ENCODE measurements at regions not wholly inside any gene's neighbourhood (a gene's known extent, or its start where the extent isn't known, plus 50 kb on each side); places are given as distances from the start of the nearest gene placed in this dataset.
"Not testable (repeated sequence)": the region's sequence is repeated elsewhere in the genome, so short reads cannot be mapped to it uniquely, and the experiment has no call there.

DNA sequence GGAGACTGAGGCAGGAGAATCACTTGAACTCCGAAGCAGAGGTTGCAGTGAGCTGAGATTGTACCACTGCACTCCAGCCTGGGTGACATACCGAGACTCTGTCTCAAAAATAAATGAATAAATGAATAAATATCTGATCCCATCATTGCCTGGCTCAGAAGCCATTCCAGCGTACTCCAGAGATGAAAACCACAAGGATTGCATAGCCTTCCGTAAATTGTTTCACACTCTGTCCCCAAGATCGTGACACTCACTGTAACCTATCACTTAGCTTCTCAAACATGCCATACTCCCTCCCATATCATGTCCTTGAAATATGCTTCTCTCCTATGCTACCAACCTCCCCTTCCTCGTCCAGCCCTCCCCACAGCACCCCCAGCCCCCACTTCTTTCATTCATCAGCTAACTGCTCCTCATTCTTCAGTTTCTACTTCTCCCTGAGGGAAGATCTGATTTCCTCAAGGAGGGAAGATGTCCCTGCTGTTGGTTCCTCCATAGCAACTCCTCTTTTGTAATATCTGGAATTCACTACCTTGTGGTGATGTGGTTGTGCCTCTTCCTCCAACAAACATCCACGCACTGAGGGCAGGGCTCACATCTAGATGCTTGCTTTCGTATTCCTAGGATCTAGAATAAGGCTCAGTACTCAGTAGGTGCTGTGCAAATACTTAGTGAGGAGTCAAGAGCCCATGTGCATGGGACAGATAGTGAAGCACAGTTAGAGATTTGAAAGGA is 744.9 kb upstream of the TPTE start:
- H3K27ac ChIP-seq (ENCODE audit: low read depth, low read length, poor library complexity, severe bottlenecking); POLR2A ChIA-PET; H4K20me1 ChIP-seq (ENCODE audit: insufficient read depth, low read length); BruUV-seq (replicated peaks); CTCF ChIA-PET (ENCODE audit: unreplicated experiment); H3K79me2 ChIP-seq (ENCODE audit: insufficient read depth, low read depth, low read length); H3K36me3 ChIP-seq (ENCODE audit: insufficient read depth, low read length); H2AFZ ChIP-seq (ENCODE audit: low read length); H3K4me1 ChIP-seq (ENCODE audit: insufficient read depth, low read length, poor library complexity, severe bottlenecking); intact Hi-C loops (cut with micrococcal nuclease; ENCODE audit: unreplicated experiment); H3K4me2 ChIP-seq (ENCODE audit: low read length); H3K4me3 ChIP-seq (ENCODE audit: low read depth, low read length, poor library complexity, severe bottlenecking); DNase-seq (ENCODE audit: low spot score); H3K9me2 ChIP-seq (ENCODE audit: insufficient read depth, low read length): not testable (repeated sequence)
- H3K9me3 ChIP-seq (ENCODE audit: low read length), result peaks cover 34% of the 10 kb centered on the region

DNA sequence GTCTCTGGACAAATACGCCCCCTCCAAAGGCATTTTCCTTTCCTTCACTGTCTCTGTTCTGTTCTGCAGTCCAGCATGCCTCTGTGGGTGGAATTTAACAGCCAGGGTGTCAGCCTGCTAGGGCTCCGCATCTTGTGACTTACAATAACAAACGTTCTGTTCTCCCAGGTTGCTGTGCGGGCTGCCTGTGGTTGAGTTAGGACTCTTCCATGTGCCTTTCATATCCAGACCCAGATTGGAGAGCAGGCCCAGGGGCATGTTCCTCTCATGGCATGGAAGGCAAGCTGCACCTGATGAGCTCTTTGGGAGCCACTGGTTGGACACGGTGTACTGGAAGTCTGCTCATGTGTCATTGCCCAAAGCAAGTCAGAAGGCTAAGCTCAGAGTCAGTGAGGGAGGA is 742.8 kb upstream of the TPTE start:
- H3K9me2 ChIP-seq (ENCODE audit: insufficient read depth, low read length); BruUV-seq (replicated peaks); H3K4me3 ChIP-seq (ENCODE audit: low read depth, low read length, poor library complexity, severe bottlenecking); H4K20me1 ChIP-seq (ENCODE audit: insufficient read depth, low read length); H3K36me3 ChIP-seq (ENCODE audit: insufficient read depth, low read length); CTCF ChIA-PET (ENCODE audit: unreplicated experiment); H3K4me2 ChIP-seq (ENCODE audit: low read length); DNase-seq (ENCODE audit: low spot score); POLR2A ChIA-PET; intact Hi-C loops (cut with micrococcal nuclease; ENCODE audit: unreplicated experiment); H2AFZ ChIP-seq (ENCODE audit: low read length); H3K27ac ChIP-seq (ENCODE audit: low read depth, low read length, poor library complexity, severe bottlenecking); H3K4me1 ChIP-seq (ENCODE audit: insufficient read depth, low read length, poor library complexity, severe bottlenecking); H3K79me2 ChIP-seq (ENCODE audit: insufficient read depth, low read depth, low read length): not testable (repeated sequence)
- H3K9me3 ChIP-seq (ENCODE audit: low read length), result peaks cover 23% of the 10 kb centered on the region

DNA sequence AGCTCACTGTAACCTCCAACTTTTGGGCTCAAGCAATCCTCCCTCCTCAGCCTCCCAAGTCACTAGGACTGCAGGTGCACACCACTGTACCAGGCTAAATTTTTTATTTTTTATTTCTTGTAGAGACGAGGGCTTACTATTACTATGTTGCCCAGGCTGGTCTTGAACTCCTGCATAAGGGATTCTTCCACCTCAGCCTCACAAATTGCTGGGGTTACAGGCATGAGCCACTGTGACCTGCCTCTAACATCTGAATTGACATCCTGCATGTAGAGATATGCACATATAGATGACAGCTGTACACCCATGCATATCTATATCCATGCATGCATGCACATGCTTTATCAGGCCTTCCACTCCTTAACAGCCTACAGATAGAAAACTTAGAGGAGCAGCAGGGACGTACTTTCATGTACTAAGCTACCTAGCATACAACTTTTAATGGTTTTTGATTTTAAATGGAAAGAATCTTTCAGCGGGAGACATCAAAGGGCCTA is 740.9 kb upstream of the TPTE start:
- no peak overlapping the region for H3K27ac ChIP-seq (ENCODE audit: low read depth, low read length, poor library complexity, severe bottlenecking)
- no peaks in the 10 kb centered on the region for H3K79me2 ChIP-seq (ENCODE audit: insufficient read depth, low read depth, low read length)
- H3K9me3 ChIP-seq (ENCODE audit: low read length), result peaks cover 12% of the 10 kb centered on the region; the same call in 1 of the 2 replicates
- intact Hi-C loops (cut with micrococcal nuclease; ENCODE audit: unreplicated experiment), result no loop called here
- DNase-seq (ENCODE audit: low spot score), result no peak
- H3K36me3 ChIP-seq (ENCODE audit: insufficient read depth, low read length), result no peaks in the 10 kb centered on the region
- H3K4me2 ChIP-seq (ENCODE audit: low read length), result no peak overlapping the region
- no peaks in the 10 kb centered on the region for H4K20me1 ChIP-seq (ENCODE audit: insufficient read depth, low read length)
- no peak for TF ChIP-seq EZH2phosphoT487 (IDR thresholded peaks at IDR 0.05; ENCODE audit: borderline replicate concordance, low read depth, low read length)
- TF ChIP-seq CTCF (conservative IDR thresholded peaks at IDR 0.05; ENCODE audit: low read length), result no peak
- POLR2A ChIA-PET, result no interaction called here
- H3K9me2 ChIP-seq (ENCODE audit: insufficient read depth, low read length), result no peaks in the 10 kb centered on the region
- H3K4me1 ChIP-seq (ENCODE audit: insufficient read depth, low read length, poor library complexity, severe bottlenecking), result no peaks in the 10 kb centered on the region
- H2AFZ ChIP-seq (ENCODE audit: low read length), result no peak overlapping the region
- CTCF ChIA-PET (ENCODE audit: unreplicated experiment), result no interaction called here
- H3K4me3 ChIP-seq (ENCODE audit: low read depth, low read length, poor library complexity, severe bottlenecking), result no peak overlapping the region
- BruUV-seq (replicated peaks), result no TSS peak

DNA sequence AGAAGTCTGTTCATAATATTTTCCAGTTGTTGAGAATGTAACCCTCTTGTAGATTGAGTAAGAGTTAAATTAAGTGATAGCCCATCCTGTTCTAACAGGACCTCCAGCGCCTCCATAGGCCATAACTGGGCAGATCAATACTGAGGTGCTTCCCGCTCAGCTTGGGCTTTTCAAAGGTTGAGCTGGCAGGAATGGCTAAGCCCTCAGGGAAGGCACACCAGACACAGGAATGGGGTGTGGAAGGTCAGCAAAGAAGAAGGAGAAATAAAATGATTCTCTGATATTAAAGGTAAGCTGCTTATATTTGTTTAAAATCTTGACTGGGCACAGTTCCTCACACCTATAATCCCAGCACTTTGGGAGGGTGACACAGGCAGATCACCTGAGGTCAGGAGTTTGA is 737.8 kb upstream of the TPTE start:
- intact Hi-C loops (cut with micrococcal nuclease; ENCODE audit: unreplicated experiment); H3K79me2 ChIP-seq (ENCODE audit: insufficient read depth, low read depth, low read length); BruUV-seq (replicated peaks); H2AFZ ChIP-seq (ENCODE audit: low read length); H3K27ac ChIP-seq (ENCODE audit: low read depth, low read length, poor library complexity, severe bottlenecking); H3K36me3 ChIP-seq (ENCODE audit: insufficient read depth, low read length); H3K9me2 ChIP-seq (ENCODE audit: insufficient read depth, low read length); H3K4me3 ChIP-seq (ENCODE audit: low read depth, low read length, poor library complexity, severe bottlenecking); CTCF ChIA-PET (ENCODE audit: unreplicated experiment); H3K4me2 ChIP-seq (ENCODE audit: low read length); H4K20me1 ChIP-seq (ENCODE audit: insufficient read depth, low read length); H3K4me1 ChIP-seq (ENCODE audit: insufficient read depth, low read length, poor library complexity, severe bottlenecking); POLR2A ChIA-PET; DNase-seq (ENCODE audit: low spot score): not testable (repeated sequence)
- peaks cover 14% of the 10 kb centered on the region; the same call in 1 of the 2 replicates for H3K9me3 ChIP-seq (ENCODE audit: low read length)

GRCh38 chr21:9784201-9784600 is 737.2 kb upstream of the TPTE start:
- H3K9me2 ChIP-seq (ENCODE audit: insufficient read depth, low read length); POLR2A ChIA-PET; BruUV-seq (replicated peaks); H3K4me2 ChIP-seq (ENCODE audit: low read length); H3K79me2 ChIP-seq (ENCODE audit: insufficient read depth, low read depth, low read length); H3K4me3 ChIP-seq (ENCODE audit: low read depth, low read length, poor library complexity, severe bottlenecking); H3K27ac ChIP-seq (ENCODE audit: low read depth, low read length, poor library complexity, severe bottlenecking); H4K20me1 ChIP-seq (ENCODE audit: insufficient read depth, low read length); H2AFZ ChIP-seq (ENCODE audit: low read length); DNase-seq (ENCODE audit: low spot score); H3K4me1 ChIP-seq (ENCODE audit: insufficient read depth, low read length, poor library complexity, severe bottlenecking); intact Hi-C loops (cut with micrococcal nuclease; ENCODE audit: unreplicated experiment); CTCF ChIA-PET (ENCODE audit: unreplicated experiment); H3K36me3 ChIP-seq (ENCODE audit: insufficient read depth, low read length): not testable (repeated sequence)
- H3K9me3 ChIP-seq (ENCODE audit: low read length), result peaks cover 14% of the 10 kb centered on the region; the same call in 1 of the 2 replicates

- H3K9me3 ChIP-seq (ENCODE audit: low read length); intact Hi-C loops (cut with micrococcal nuclease; ENCODE audit: unreplicated experiment); H3K4me3 ChIP-seq (ENCODE audit: low read depth, low read length, poor library complexity, severe bottlenecking); H3K4me1 ChIP-seq (ENCODE audit: insufficient read depth, low read length, poor library complexity, severe bottlenecking); H3K4me2 ChIP-seq (ENCODE audit: low read length); H2AFZ ChIP-seq (ENCODE audit: low read length); H3K79me2 ChIP-seq (ENCODE audit: insufficient read depth, low read depth, low read length); H3K27ac ChIP-seq (ENCODE audit: low read depth, low read length, poor library complexity, severe bottlenecking); H4K20me1 ChIP-seq (ENCODE audit: insufficient read depth, low read length); POLR2A ChIA-PET; DNase-seq (ENCODE audit: low spot score); H3K36me3 ChIP-seq (ENCODE audit: insufficient read depth, low read length); H3K9me2 ChIP-seq (ENCODE audit: insufficient read depth, low read length); CTCF ChIA-PET (ENCODE audit: unreplicated experiment); BruUV-seq (replicated peaks): not testable (repeated sequence)
These were observed 735.3 kb upstream of the TPTE start for GRCh38 chr21:9786092-9786491.
